PC-9 (cell line): ENCODE measurements at regions not wholly inside any gene's neighbourhood (a gene's known extent, or its start where the extent isn't known, plus 50 kb on each side); places are given as distances from the start of the nearest gene placed in this dataset.

Experiments
- EZH2 ChIP-seq: fragments of 200-600 bp; sonication (generic); IDR thresholded peaks from 2 replicates; pipeline ENCODE4 v1.8.0; 2017; ENCODE audit warnings: antibody characterized with exemption, low read depth
- TF ChIP-seq, protein P1 (sequence below): fragments of 200-600 bp; sonication (generic); conservative IDR thresholded peaks from 2 replicates; pipeline ENCODE4 v1.6.1; 2017; ENCODE audit warnings: mixed run types, antibody characterized with exemption, mild to moderate bottlenecking, moderate library complexity

DNA sequence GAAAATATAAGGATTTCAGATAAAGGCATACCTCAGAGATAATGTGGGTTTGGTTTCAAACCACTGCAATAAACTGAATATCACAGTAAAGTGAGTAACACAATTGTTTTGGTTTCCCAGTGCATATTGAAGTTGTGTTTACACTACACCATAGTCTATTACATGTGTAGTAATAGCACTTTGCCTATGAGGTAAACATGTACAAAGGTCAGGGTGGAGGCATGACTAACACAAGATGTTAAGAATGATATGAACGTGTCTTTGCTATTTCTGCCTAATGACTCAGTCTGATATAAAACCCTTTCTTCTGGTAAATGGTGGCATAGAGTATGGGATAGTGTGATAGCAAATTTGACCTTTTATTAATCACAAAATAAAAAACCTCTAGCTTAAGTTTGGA, 621.5 kb upstream of the ADGRL2 start:
- TF ChIP-seq, protein P1, sequence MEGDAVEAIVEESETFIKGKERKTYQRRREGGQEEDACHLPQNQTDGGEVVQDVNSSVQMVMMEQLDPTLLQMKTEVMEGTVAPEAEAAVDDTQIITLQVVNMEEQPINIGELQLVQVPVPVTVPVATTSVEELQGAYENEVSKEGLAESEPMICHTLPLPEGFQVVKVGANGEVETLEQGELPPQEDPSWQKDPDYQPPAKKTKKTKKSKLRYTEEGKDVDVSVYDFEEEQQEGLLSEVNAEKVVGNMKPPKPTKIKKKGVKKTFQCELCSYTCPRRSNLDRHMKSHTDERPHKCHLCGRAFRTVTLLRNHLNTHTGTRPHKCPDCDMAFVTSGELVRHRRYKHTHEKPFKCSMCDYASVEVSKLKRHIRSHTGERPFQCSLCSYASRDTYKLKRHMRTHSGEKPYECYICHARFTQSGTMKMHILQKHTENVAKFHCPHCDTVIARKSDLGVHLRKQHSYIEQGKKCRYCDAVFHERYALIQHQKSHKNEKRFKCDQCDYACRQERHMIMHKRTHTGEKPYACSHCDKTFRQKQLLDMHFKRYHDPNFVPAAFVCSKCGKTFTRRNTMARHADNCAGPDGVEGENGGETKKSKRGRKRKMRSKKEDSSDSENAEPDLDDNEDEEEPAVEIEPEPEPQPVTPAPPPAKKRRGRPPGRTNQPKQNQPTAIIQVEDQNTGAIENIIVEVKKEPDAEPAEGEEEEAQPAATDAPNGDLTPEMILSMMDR = no peak
- no peak for TF ChIP-seq EZH2
